ENCODE measurements at regions not wholly inside any gene's neighbourhood (a gene's known extent, or its start where the extent isn't known, plus 50 kb on each side); places are given as distances from the start of the nearest gene placed in this dataset.

DNA sequence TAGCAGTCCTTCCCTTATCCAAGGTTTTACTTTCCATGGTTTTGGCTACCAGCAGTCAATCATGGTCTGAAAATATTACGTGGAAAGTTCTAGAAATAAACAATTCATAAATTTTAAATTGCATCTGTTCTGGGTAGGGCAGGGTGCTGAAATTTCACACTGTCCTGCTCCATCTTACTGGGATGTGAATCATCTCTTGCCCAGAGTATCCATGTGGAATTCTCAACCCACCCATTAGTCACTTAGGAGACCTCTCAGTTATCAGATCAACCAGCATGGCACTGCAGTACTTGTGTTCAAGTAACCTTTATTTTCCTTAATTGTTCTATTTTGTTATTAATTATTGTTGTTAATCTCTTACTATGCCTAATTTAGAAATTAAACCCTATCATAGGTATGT, 202.8 kb upstream of the CPHXL start:
- TF ChIP-seq, protein P1, sequence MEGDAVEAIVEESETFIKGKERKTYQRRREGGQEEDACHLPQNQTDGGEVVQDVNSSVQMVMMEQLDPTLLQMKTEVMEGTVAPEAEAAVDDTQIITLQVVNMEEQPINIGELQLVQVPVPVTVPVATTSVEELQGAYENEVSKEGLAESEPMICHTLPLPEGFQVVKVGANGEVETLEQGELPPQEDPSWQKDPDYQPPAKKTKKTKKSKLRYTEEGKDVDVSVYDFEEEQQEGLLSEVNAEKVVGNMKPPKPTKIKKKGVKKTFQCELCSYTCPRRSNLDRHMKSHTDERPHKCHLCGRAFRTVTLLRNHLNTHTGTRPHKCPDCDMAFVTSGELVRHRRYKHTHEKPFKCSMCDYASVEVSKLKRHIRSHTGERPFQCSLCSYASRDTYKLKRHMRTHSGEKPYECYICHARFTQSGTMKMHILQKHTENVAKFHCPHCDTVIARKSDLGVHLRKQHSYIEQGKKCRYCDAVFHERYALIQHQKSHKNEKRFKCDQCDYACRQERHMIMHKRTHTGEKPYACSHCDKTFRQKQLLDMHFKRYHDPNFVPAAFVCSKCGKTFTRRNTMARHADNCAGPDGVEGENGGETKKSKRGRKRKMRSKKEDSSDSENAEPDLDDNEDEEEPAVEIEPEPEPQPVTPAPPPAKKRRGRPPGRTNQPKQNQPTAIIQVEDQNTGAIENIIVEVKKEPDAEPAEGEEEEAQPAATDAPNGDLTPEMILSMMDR (IDR thresholded peaks at IDR 0.05; ENCODE audit: low read depth, low read length) = no peak
- no peak for TF ChIP-seq EZH2phosphoT487 (IDR thresholded peaks at IDR 0.05; ENCODE audit: low read depth)

Data from OCI-LY3 (cell line).